ENCODE measurements at regions not wholly inside any gene's neighbourhood (a gene's known extent, or its start where the extent isn't known, plus 50 kb on each side); places are given as distances from the start of the nearest gene placed in this dataset.

DNA sequence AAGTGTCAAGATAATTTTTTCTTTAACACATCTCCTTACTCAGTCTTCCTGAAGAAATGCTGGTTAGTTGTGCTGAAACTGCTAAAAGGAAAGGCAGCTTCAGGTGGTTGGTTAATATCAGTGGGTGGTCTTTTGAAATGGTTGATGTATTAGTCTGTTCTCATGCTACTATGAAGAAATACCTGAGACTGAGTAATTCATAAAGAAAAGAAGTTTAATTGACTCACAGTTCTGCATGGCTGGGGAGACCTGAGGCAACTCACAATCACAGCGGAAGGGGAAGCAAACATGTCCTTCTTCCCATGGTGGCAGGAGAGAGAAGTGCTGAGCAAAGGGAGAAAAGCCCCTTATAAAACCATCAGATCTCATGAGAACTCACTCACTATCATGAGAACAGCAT, 125.9 kb upstream of the CYRIA start:
- DNase-seq (ENCODE audit: low spot score in 2 of 2) = no peak
- H3K4me1 ChIP-seq = no peaks in the 10 kb centered on the region
- no peaks in the 10 kb centered on the region for H3K36me3 ChIP-seq
- TF ChIP-seq POLR2AphosphoS5 (IDR thresholded peaks at IDR 0.05) (no peak), POLR2A (IDR thresholded peaks at IDR 0.05) (no peak)
- TF ChIP-seq, protein P1, sequence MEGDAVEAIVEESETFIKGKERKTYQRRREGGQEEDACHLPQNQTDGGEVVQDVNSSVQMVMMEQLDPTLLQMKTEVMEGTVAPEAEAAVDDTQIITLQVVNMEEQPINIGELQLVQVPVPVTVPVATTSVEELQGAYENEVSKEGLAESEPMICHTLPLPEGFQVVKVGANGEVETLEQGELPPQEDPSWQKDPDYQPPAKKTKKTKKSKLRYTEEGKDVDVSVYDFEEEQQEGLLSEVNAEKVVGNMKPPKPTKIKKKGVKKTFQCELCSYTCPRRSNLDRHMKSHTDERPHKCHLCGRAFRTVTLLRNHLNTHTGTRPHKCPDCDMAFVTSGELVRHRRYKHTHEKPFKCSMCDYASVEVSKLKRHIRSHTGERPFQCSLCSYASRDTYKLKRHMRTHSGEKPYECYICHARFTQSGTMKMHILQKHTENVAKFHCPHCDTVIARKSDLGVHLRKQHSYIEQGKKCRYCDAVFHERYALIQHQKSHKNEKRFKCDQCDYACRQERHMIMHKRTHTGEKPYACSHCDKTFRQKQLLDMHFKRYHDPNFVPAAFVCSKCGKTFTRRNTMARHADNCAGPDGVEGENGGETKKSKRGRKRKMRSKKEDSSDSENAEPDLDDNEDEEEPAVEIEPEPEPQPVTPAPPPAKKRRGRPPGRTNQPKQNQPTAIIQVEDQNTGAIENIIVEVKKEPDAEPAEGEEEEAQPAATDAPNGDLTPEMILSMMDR (IDR thresholded peaks at IDR 0.05) = no peak
- no peak overlapping the region for H3K4me3 ChIP-seq
- H3K27me3 ChIP-seq = no peaks in the 10 kb centered on the region
- no peak overlapping the region for H3K27ac ChIP-seq
- H3K9me3 ChIP-seq = no peaks in the 10 kb centered on the region
- intact Hi-C loops (cut with DNase I; ENCODE audit: low total_unique reads) = no loop called here

DNA sequence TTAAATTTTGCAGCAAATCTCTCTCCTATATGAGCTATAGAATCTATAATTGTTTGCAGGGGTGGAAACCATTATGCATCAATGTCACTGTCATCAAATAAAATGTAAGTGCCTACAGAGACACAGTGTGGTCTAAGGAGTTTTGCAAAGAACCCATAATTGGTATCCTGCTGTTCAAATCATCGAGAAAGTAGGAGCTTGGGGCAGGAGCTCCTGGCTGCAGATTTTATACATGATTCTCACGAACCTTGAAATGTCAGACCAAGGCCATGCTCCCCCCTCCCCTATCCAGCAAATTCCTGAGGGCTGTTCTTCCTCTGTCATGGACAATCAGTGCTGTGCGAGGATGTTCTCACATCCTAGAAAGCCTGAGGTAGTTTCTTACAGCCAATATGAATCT, 119.5 kb upstream of the CYRIA start:
- Histone ChIP-seq H3K27ac (no peak overlapping the region), H3K36me3 (no peaks in the 10 kb centered on the region), H3K4me3 (no peak overlapping the region), H3K27me3 (no peaks in the 10 kb centered on the region), H3K9me3 (no peaks in the 10 kb centered on the region), H3K4me1 (no peaks in the 10 kb centered on the region)
- intact Hi-C loops (cut with DNase I; ENCODE audit: low total_unique reads) = no loop called here
- no peak for DNase-seq (ENCODE audit: low spot score in 2 of 2)
- TF ChIP-seq POLR2AphosphoS5 (IDR thresholded peaks at IDR 0.05) = no peak
- TF ChIP-seq POLR2A (IDR thresholded peaks at IDR 0.05) = no peak
- TF ChIP-seq, protein P1 (IDR thresholded peaks at IDR 0.05) = no peak

GRCh38 chr2:16784652-16785051, 119.0 kb upstream of the CYRIA start:
- no peak for DNase-seq (ENCODE audit: low spot score in 2 of 2)
- no peaks in the 10 kb centered on the region for H3K36me3 ChIP-seq
- no peak overlapping the region for H3K4me3 ChIP-seq
- H3K27me3 ChIP-seq = no peaks in the 10 kb centered on the region
- H3K4me1 ChIP-seq = no peaks in the 10 kb centered on the region
- TF ChIP-seq POLR2AphosphoS5 (IDR thresholded peaks at IDR 0.05) = no peak
- TF ChIP-seq, protein P1 (IDR thresholded peaks at IDR 0.05) = no peak
- TF ChIP-seq POLR2A (IDR thresholded peaks at IDR 0.05) = no peak
- H3K9me3 ChIP-seq = no peaks in the 10 kb centered on the region
- H3K27ac ChIP-seq = no peak overlapping the region
- intact Hi-C loops (cut with DNase I; ENCODE audit: low total_unique reads) = no loop called here

- Histone ChIP-seq H3K4me1 (no peaks in the 10 kb centered on the region), H3K36me3 (no peaks in the 10 kb centered on the region), H3K27me3 (no peaks in the 10 kb centered on the region), H3K27ac (no peak overlapping the region), H3K9me3 (no peaks in the 10 kb centered on the region), H3K4me3 (no peak overlapping the region)
- TF ChIP-seq POLR2A (IDR thresholded peaks at IDR 0.05) (no peak), POLR2AphosphoS5 (IDR thresholded peaks at IDR 0.05) (no peak)
- TF ChIP-seq, protein P1 (IDR thresholded peaks at IDR 0.05) = no peak
- intact Hi-C loops (cut with DNase I; ENCODE audit: low total_unique reads) = no loop called here
- no peak for DNase-seq (ENCODE audit: low spot score in 2 of 2)
These were observed 111.7 kb upstream of the CYRIA start for GRCh38 chr2:16777123-16777870.

GRCh38 chr2:16775899-16776231, 110.2 kb upstream of the CYRIA start:
- H3K27me3 ChIP-seq = no peaks in the 10 kb centered on the region
- TF ChIP-seq POLR2AphosphoS5 (IDR thresholded peaks at IDR 0.05) = no peak
- no peak for TF ChIP-seq POLR2A (IDR thresholded peaks at IDR 0.05)
- TF ChIP-seq, protein P1 (IDR thresholded peaks at IDR 0.05) = no peak
- no peaks in the 10 kb centered on the region for H3K36me3 ChIP-seq
- H3K9me3 ChIP-seq = no peaks in the 10 kb centered on the region
- no peak overlapping the region for H3K27ac ChIP-seq
- no peak for DNase-seq (ENCODE audit: low spot score in 2 of 2)
- no peaks in the 10 kb centered on the region for H3K4me1 ChIP-seq
- H3K4me3 ChIP-seq = no peak overlapping the region
- intact Hi-C loops (cut with DNase I; ENCODE audit: low total_unique reads) = no loop called here
